PC-3 (cell line): ENCODE measurements at regions not wholly inside any gene's neighbourhood (a gene's known extent, or its start where the extent isn't known, plus 50 kb on each side); places are given as distances from the start of the nearest gene placed in this dataset.
"Not testable (repeated sequence)": the region's sequence is repeated elsewhere in the genome, so short reads cannot be mapped to it uniquely, and the experiment has no call there.

Experiments
- CTCF ChIP-seq: fragments of 300-600 bp; sonication (generic); conservative IDR thresholded peaks from 2 replicates; pipeline ENCODE4 v1.5.1; 2017; ENCODE audit warnings: antibody characterized with exemption, low read depth, mild to moderate bottlenecking, low read length
- EZH2 ChIP-seq: fragments of 300-600 bp; sonication (generic); IDR thresholded peaks from one replicate; pipeline ENCODE4 v1.6.1; 2017; ENCODE audit warnings: antibody characterized with exemption, mild to moderate bottlenecking, low read length; ENCODE audit not compliant: unreplicated experiment
- EZH2phosphoT487 ChIP-seq: fragments of 300-600 bp; sonication (generic); IDR thresholded peaks from 2 replicates; pipeline ENCODE4 v1.6.1; 2018; ENCODE audit warnings: mild to moderate bottlenecking, antibody characterized with exemption, low read length, borderline replicate concordance

GRCh38 chr5:96108629-96109028 is 147.0 kb upstream of the ELL2 start:
- TF ChIP-seq CTCF, EZH2, EZH2phosphoT487: not testable (repeated sequence)
